GM12874 (cell line): ENCODE measurements at regions not wholly inside any gene's neighbourhood (a gene's known extent, or its start where the extent isn't known, plus 50 kb on each side); places are given as distances from the start of the nearest gene placed in this dataset.

ENCODE experiments used
- CTCF ChIP-seq: IDR thresholded peaks from 2 replicates; pipeline ENCODE4 v1.5.1; 2011; ENCODE audit warnings: low read depth, mild to moderate bottlenecking, control low read depth, low read length, moderate library complexity; ENCODE audit not compliant: insufficient read depth

GRCh38 chr2:235230821-235231601, 262.8 kb upstream of the AGAP1 start:
- TF ChIP-seq CTCF, result no peak

- no peak for TF ChIP-seq CTCF
Observed at GRCh38 chr2:235232449-235233433, 261.1 kb upstream of the AGAP1 start.

- no peak for TF ChIP-seq CTCF
Observed at GRCh38 chr2:235234736-235235135, 259.1 kb upstream of the AGAP1 start.

DNA sequence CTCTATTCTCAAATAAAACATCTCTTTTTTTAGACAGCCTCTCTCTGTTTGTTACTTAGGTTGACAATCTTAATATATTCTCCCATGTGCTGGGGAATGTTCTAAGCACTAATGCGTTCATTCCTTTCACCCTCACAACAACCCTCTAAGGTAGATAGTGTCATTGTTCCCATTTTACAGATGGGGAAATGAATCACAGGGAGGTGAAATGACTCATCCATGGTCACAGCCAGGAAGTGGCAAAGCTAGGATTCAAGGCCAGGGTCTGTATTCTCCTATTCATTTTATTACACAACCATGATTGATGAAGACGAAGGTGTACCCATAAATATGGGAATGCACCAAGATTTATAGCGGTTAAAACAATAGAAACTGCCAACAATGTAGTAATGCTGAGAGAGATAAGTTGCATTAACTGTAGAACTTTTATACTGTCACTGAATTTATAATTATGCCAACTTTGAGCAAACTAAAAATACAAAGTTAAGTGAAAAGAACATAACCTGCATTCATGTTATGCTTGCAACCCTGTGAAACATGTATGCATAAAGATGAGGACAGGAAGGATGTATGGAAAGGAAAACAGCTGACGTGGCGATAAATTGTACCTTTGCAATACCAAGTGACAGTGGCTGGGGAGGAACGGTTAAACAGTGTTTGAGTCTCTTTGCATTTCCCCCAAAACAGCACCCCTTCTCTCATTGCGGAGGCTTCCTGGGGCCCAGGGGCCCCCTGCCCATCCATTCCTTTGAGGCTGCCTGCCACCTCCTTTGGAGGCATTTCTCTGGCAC, 257.7 kb upstream of the AGAP1 start:
- no peak for TF ChIP-seq CTCF

- no peak for TF ChIP-seq CTCF
Observed at GRCh38 chr2:235238537-235238936, 255.3 kb upstream of the AGAP1 start.

DNA sequence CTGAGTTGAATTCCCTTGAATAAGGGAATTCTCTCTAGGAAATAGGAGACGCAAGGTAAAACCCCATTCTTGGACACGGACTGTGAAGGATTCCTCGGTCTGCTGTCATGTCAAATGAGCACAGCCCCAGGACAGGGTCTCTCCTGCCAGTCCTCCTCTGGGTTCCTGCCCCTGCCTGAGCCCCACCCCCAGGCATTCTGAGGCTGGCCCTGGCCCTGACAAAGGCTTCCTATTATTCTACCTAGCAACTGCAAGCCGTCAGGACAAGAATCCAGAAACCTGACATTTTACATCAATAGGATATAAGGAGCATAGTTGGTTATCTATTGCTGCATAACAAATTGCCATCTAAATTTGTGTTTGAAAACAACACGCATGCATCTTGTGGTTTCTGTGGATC, 253.3 kb upstream of the AGAP1 start:
- TF ChIP-seq CTCF, result no peak
